ENCODE measurements at regions not wholly inside any gene's neighbourhood (a gene's known extent, or its start where the extent isn't known, plus 50 kb on each side); places are given as distances from the start of the nearest gene placed in this dataset.
A peak's percentile ranks its signal among the peaks of the same experiment; 100 is the strongest.
"Not testable (repeated sequence)": the region's sequence is repeated elsewhere in the genome, so short reads cannot be mapped to it uniquely, and the experiment has no call there.

GRCh38 chr3:43838009-43838758 lies 147.4 kb downstream of the ABHD5 start:
- no peak for DNase-seq

DNA sequence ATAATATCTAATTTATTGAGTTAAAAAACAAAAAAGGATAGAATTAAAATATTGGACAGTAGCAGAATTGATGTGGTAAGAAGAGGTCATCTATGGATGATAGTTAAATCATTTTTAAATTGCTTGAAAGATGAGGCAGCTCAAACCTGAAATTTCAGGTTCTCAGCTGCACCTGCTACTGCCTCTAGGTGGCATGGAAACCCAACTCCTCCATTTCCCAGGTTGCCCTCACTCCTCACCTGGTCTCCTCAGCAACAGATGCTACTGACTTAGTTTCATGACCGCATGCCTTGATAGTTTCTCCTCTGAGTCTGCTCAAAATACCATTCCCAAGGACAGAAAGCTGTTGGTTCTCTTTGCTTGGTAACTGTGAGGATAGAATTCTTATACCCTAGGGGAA lies 148.1 kb downstream of the ABHD5 start:
- DNase-seq = no peak

GRCh38 chr3:43843386-43843785 lies 152.6 kb downstream of the ABHD5 start:
- no peak for DNase-seq

DNA sequence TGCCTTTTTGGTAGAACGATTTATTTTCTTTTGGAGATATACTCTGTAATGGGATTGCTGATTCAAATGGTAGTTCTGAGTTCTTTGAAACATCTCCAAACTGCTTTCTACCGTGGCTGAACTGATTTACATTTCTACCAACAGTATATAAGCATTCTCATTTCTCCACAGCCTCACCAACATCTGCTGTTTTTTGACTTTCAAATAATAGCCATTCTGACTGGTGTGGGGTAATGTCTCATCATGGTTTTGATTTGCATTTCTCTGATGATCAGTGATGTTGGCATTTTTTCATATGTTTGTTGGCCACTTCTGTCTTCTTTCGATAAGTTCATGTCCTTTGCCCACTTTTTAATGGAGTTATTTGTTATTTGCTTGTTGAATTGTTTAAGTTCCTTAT lies 154.0 kb downstream of the ABHD5 start:
- DNase-seq = no peak

GRCh38 chr3:43845553-43845952 lies 154.8 kb downstream of the ABHD5 start:
- DNase-seq = not testable (repeated sequence)

DNA sequence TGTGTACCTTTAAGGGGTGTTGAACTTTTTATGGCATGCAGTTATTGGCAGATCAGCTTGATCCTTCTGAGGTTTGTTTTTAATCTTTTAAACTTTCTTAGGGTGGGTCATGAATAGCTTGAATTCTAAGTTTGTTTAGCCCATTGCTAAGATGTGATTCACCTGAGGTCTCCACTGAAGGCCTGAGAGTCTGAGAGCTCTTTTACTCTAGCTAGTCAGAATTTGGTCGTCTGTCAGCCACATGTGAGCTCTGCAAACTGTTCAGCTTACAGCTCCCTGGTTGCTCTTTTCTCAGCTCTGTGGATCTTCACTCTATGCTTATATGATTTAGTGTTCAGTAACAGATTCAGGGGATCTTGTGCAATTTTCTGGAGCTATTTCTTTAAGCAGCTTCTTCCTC lies 161.3 kb downstream of the ABHD5 start:
- DNase-seq = no peak

GRCh38 chr3:43854283-43854682 lies 163.5 kb downstream of the ABHD5 start:
- DNase-seq = no peak

DNA sequence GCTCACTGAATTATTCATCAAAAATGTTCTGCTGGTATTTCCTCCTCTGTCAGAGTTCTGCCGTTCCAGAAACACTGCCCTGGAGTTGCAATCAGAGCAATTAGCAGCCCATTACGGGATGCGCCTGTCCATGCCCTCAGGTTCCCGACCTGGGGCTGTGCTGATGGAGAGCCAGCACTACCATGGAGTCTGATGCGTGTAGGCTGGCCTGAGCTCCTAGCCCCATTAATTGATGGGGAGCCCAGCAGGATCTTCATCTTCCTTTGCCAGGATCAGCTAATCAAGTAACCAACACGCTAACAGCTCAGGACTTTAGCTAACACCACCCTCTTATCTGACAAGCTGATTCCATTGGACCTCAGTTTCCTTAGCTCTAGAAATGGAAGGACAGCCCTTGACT lies 164.2 kb downstream of the ABHD5 start:
- no peak for DNase-seq

- peak in 30 of 56 donors; percentile 3 to 64 (median 26) for DNase-seq
Observed at GRCh38 chr3:43855674-43856299, 165.0 kb downstream of the ABHD5 start.

GRCh38 chr3:43856351-43856750 lies 165.6 kb downstream of the ABHD5 start:
- DNase-seq = no peak

DNA sequence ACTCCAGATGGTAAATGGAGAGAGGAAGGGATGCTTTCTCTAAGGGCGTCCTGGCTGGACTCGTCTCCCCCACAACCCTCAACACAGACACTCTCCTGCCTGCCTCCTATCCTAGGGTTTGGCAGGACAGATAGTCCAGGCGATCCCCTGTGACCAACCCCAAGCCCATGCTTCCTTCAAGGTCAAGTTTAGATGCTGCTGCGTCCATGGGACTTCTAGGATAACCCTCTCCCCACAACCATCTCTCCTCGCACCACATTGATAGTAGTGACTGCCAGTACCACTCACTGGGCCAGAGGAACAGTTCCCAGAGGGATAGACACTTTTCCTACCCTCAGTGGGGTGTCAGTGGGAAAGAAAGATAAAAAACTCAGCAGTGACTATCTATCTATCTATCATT lies 166.0 kb downstream of the ABHD5 start:
- DNase-seq = no peak

DNA sequence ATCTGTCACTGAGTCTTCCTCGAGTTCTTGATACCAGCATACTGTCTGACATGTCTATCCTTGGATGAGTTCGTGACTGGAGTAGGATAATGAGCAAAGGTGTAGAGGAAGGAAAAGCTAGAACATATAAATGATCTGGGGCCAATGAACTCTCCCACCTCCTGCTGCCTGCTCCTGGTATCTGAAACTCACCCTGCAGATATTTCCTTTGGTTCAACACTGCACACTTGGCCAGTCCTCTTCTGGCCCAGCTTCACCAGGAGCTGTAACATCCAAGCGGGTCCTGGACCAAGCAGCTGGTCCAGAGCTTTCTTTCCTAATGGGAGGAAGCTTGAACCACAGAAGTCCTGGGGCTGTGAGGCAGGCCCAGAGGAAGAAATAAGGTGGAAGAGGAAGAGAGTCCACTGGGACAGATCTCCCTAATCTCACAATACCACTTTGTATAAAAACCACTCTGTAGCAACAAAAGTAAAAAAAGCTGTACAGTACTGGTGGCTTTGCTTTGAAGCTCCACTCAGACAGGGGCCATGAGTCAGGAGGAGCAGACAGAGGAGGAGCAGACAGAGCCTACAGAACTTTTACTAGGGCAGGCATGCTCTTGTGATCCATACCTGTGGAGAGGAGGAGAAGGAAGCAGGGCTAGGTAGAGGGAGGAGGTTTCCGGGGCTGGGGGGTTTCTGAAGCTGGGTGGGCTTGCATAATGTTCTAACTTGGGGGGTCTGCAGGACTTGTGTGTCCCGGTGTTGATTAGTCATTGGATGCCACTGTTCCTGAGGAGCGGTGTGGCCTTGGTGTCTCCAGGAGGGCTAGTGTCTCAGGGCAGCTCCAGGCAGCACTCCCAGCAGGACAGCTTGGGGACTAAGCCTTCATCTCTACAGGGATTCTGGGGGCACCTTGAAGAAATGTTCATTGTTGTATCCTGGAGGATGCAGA lies 166.9 kb downstream of the ABHD5 start:
- no peak for DNase-seq

GRCh38 chr3:43858294-43858701 lies 167.6 kb downstream of the ABHD5 start:
- no peak for DNase-seq

DNA sequence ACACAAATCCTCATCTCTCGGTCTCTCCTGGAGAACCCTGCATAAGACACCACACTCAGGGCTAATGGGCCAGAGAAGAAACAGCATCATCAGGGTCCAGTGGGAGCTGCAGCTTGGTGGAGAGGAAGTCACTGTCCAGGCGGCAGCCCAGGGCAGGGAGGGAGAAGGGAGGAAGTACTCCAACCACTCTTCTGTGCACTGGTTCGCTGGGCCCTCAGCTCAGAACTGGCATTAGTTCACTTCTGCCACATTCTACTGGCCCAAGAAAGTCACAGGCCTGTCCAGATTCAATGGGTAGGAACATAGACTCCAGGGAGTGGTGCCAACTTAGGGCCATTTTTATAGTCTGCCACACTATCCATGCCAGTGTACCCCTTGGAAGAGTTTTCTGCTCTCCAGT lies 169.0 kb downstream of the ABHD5 start:
- no peak for DNase-seq

- no peak for DNase-seq
Observed at GRCh38 chr3:43861635-43862034, 170.9 kb downstream of the ABHD5 start.

DNA sequence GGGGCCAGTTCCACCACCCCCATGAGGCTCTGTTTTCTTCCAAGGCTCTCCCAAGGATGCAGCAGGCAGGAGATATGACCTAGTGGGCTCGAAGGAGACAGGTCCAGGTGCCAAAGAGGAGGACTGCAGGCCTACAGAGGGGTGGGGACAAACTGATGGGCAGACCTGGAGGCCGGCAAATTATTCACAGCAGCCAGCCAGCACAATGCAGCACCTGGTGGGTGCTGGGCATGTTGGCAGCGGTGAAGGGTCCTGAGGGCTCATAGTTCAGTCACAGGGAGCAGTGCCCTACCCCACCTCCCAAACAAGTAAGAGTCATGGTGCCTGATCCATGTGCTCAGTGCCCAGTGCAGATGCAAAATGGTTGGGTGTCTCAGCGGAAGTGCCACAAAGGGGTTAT lies 171.7 kb downstream of the ABHD5 start:
- no peak for DNase-seq

DNA sequence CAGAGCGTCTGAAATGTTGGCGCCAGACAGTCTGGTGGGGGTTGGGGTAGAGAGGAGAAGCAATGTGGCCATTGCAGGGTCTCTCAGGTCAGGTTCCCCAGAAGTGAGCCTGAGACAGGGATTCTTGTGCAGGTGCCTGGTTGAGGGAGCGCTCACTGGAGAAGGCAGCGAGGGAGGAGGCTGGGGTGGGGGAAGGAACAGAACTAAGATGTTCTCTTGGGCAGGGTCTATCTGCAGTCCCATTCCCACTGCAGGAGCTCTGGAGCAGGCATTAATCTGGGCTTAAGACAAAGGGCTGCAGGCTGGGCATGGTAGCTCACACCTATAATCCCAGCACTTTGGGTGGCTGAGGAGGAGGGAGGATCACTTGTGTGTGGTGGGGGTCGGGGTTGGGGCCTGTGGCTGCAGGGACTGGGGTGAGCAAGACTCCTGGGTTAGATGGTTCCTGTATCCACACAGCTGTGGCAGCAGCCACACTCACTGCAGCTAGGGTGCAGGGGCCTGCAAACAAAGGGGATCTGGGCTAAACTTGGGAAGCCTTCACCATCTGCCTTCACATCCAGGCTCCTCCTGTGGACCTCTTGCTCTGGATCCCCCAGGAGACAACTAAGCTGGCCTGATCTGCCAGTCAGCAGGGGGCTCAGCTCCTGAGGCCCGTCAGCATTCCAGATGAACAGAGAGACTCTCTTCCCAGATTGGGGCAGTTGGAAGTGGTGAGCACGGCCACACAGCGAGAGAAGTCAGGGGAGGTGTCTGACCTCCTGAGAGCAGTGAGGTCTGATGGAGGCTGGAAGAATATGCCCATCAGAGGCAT lies 172.5 kb downstream of the ABHD5 start:
- DNase-seq = no peak

GRCh38 chr3:43863966-43864933 lies 173.5 kb downstream of the ABHD5 start:
- no peak for DNase-seq

DNA sequence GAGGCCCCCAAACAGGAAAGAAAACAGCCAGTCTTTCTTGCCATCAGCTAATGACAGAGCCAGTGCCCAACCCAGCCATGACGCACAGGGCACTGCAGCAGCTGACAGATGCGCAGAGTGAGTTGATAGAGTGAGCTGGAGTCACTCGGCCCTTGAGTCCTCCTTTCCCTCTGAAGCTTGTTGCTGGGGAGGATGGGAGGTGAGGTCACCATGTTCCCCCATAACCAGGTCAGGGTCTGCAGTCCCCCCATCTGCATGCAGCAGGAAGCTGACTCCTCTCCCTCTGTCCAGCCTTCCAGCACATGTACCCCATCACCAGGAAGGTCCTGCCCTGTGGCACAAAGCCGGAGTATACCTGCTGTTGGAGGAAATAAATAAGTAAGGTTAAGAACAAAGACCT lies 174.6 kb downstream of the ABHD5 start:
- DNase-seq = no peak
